MM.1S (cell line): ENCODE measurements at regions not wholly inside any gene's neighbourhood (a gene's known extent, or its start where the extent isn't known, plus 50 kb on each side); places are given as distances from the start of the nearest gene placed in this dataset.

Source experiments
- CTCF ChIP-seq: fragments of 300-600 bp; sonication (generic); IDR thresholded peaks from 2 replicates; pipeline ENCODE4 v1.5.1; 2016; ENCODE audit warnings: antibody characterized with exemption, low read length, mixed read lengths
- EZH2 ChIP-seq: fragments of 300-600 bp; sonication (generic); optimal IDR thresholded peaks from 2 replicates; pipeline ENCODE3; 2017; ENCODE audit warnings: low read depth, mild to moderate bottlenecking, antibody characterized with exemption, low read length, mixed read lengths

- TF ChIP-seq CTCF (no peak), EZH2 (no peak)
These were observed 96.9 kb downstream of the GYPC start for GRCh38 chr2:126752876-126753275.
